HepG2 (cell line): ENCODE measurements at regions not wholly inside any gene's neighbourhood (a gene's known extent, or its start where the extent isn't known, plus 50 kb on each side); places are given as distances from the start of the nearest gene placed in this dataset.

ENCODE experiments used
- BRCA1 ChIP-seq: sonication (generic); formaldehyde crosslinking; IDR thresholded peaks from 2 replicates; pipeline ENCODE4 v1.4.0; 2020; ENCODE audit warnings: missing genetic modification reagents
- CBX2 ChIP-seq, 2 experiments: fragments of 200-600 bp in 1 of 2; sonication (generic); formaldehyde crosslinking in 1 of 2; IDR thresholded peaks; 2 replicates each; pipeline versions ENCODE4 v1.7.0 to v1.8.1; 2018 to 2022; ENCODE audit warnings: low read depth in 2 of 2, low read length in 1 of 2, mild to moderate bottlenecking in 1 of 2, missing genetic modification reagents in 1 of 2
- CREM ChIP-seq, 2 experiments: sonication (generic) in 1 of 2; formaldehyde crosslinking in 1 of 2; IDR thresholded peaks; 2 replicates each; pipeline versions ENCODE4 v1.4.0 to v1.6.1; 2016 to 2020; ENCODE audit warnings: antibody characterized with exemption in 1 of 2, mild to moderate bottlenecking in 1 of 2, missing genetic modification reagents in 1 of 2
- ETV5 ChIP-seq: IDR thresholded peaks from 2 replicates; pipeline ENCODE4 v1.6.1; 2018; ENCODE audit warnings: missing biosample characterization, missing genetic modification reagents, inconsistent platforms, borderline replicate concordance
- HNRNPLL ChIP-seq: fragments of 200-400 bp; formaldehyde crosslinking; IDR thresholded peaks from 2 replicates; pipeline ENCODE4 v1.6.1; 2017; ENCODE audit warnings: mild to moderate bottlenecking, low read depth, low read length; ENCODE audit not compliant: poor library complexity, severe bottlenecking
- KAT7 ChIP-seq: IDR thresholded peaks from 2 replicates; pipeline ENCODE4 v1.6.1; 2018; ENCODE audit warnings: borderline replicate concordance, missing compliant biosample characterization
- KLF13 ChIP-seq: sonication (generic); formaldehyde crosslinking; IDR thresholded peaks from 2 replicates; pipeline ENCODE4 v1.4.0; 2020; ENCODE audit warnings: mild to moderate bottlenecking, missing genetic modification reagents
- MAZ ChIP-seq, 2 experiments: sonication (generic) in 1 of 2; formaldehyde crosslinking in 1 of 2; IDR thresholded peaks; 2 replicates each; pipeline versions ENCODE4 v1.5.0 to v1.6.1; 2012 to 2020; ENCODE audit warnings: low read depth in 2 of 2, mild to moderate bottlenecking in 2 of 2, borderline replicate concordance in 1 of 2, improper control_type of control experiment in 1 of 2, low read length in 1 of 2, missing genetic modification reagents in 1 of 2, moderate library complexity in 1 of 2
- MED1 ChIP-seq: sonication (generic); formaldehyde crosslinking; IDR thresholded peaks from 2 replicates; pipeline ENCODE4 v1.4.0; 2020; ENCODE audit warnings: missing genetic modification reagents
- MED13 ChIP-seq: sonication (generic); formaldehyde crosslinking; IDR thresholded peaks from 2 replicates; pipeline ENCODE4 v1.5.0; 2020; ENCODE audit warnings: missing genetic modification reagents
- MEIS1 ChIP-seq: sonication (generic); formaldehyde crosslinking; IDR thresholded peaks from 2 replicates; pipeline ENCODE4 v1.9.0; 2021; ENCODE audit warnings: mild to moderate bottlenecking, missing genetic modification reagents, moderate library complexity, borderline replicate concordance
- RFXAP ChIP-seq: sonication (generic); formaldehyde crosslinking; IDR thresholded peaks from 2 replicates; pipeline ENCODE4 v1.4.0; 2020; ENCODE audit warnings: missing genetic modification reagents, borderline replicate concordance
- SMARCE1 ChIP-seq: fragments of 450-650 bp; IDR thresholded peaks from 2 replicates; pipeline ENCODE4 v1.6.1; 2017; ENCODE audit warnings: borderline replicate concordance
- ZBTB21 ChIP-seq: sonication (generic); formaldehyde crosslinking; IDR thresholded peaks from 2 replicates; pipeline ENCODE4 v1.4.0; 2020; ENCODE audit warnings: missing genetic modification reagents
- ZBTB3 ChIP-seq: sonication (generic); formaldehyde crosslinking; IDR thresholded peaks from 2 replicates; pipeline ENCODE4 v1.4.0; 2020; ENCODE audit warnings: low read depth, mild to moderate bottlenecking, moderate library complexity, missing genetic modification reagents, borderline replicate concordance
- ZNF34 ChIP-seq: sonication (generic); formaldehyde crosslinking; IDR thresholded peaks from 2 replicates; pipeline ENCODE4 v1.4.0; 2020; ENCODE audit warnings: mild to moderate bottlenecking, missing genetic modification reagents, borderline replicate concordance
- ZNF431 ChIP-seq: sonication (generic); formaldehyde crosslinking; IDR thresholded peaks from 2 replicates; pipeline ENCODE4 v1.9.0; 2022; ENCODE audit warnings: missing genetic modification reagents, low read depth, mild to moderate bottlenecking, borderline replicate concordance
- ZNF484 ChIP-seq: sonication (generic); formaldehyde crosslinking; IDR thresholded peaks from 2 replicates; pipeline ENCODE4 v1.5.1; 2020; ENCODE audit warnings: mild to moderate bottlenecking, low read depth, missing genetic modification reagents, borderline replicate concordance
- ZNF513 ChIP-seq: sonication (generic); formaldehyde crosslinking; conservative IDR thresholded peaks from 2 replicates; pipeline ENCODE4 v1.5.0; 2020; ENCODE audit warnings: missing genetic modification reagents
- ZNF558 ChIP-seq: sonication (generic); formaldehyde crosslinking; IDR thresholded peaks from 2 replicates; pipeline ENCODE4 v1.9.0; 2022; ENCODE audit warnings: mild to moderate bottlenecking, missing genetic modification reagents, borderline replicate concordance
- ZNF567 ChIP-seq: sonication (generic); formaldehyde crosslinking; IDR thresholded peaks from 2 replicates; pipeline ENCODE4 v1.8.1; 2023; ENCODE audit warnings: mild to moderate bottlenecking, missing genetic modification reagents, borderline replicate concordance
- ZNF569 ChIP-seq: sonication (generic); formaldehyde crosslinking; IDR thresholded peaks from 2 replicates; pipeline ENCODE4 v1.5.0; 2020; ENCODE audit warnings: mild to moderate bottlenecking, missing genetic modification reagents, moderate library complexity, borderline replicate concordance
- ZNF572 ChIP-seq: sonication (generic); formaldehyde crosslinking; IDR thresholded peaks from 2 replicates; pipeline ENCODE4 v1.5.1; 2020; ENCODE audit warnings: mild to moderate bottlenecking, missing genetic modification reagents
- ZNF616 ChIP-seq: sonication (generic); formaldehyde crosslinking; IDR thresholded peaks from 2 replicates; pipeline ENCODE4 v1.5.0; 2020; ENCODE audit warnings: low read depth, mild to moderate bottlenecking, missing genetic modification reagents
- ZSCAN9 ChIP-seq: IDR thresholded peaks from 2 replicates; pipeline ENCODE4 v1.6.1; 2016; ENCODE audit warnings: borderline replicate concordance
- TF ChIP-seq, protein P1 (sequence below): sonication (generic); formaldehyde crosslinking; IDR thresholded peaks from 2 replicates; pipeline ENCODE4 v1.4.0; 2020; ENCODE audit warnings: missing genetic modification reagents, borderline replicate concordance
- TF ChIP-seq, protein P2 (sequence below): sonication (generic); formaldehyde crosslinking; IDR thresholded peaks from 2 replicates; pipeline ENCODE4 v1.5.1; 2020; ENCODE audit warnings: mild to moderate bottlenecking, missing genetic modification reagents, moderate library complexity

- TF ChIP-seq, protein P1, sequence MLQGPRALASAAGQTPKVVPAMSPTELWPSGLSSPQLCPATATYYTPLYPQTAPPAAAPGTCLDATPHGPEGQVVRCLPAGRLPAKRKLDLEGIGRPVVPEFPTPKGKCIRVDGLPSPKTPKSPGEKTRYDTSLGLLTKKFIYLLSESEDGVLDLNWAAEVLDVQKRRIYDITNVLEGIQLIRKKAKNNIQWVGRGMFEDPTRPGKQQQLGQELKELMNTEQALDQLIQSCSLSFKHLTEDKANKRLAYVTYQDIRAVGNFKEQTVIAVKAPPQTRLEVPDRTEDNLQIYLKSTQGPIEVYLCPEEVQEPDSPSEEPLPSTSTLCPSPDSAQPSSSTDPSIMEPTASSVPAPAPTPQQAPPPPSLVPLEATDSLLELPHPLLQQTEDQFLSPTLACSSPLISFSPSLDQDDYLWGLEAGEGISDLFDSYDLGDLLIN = no peak
- TF ChIP-seq SMARCE1 (no peak), ZSCAN9 (0 out of 2 replicates have a peak, but pooled peaks have one; percentile 4), ZNF34 (CRISPR knock-in tag) (no peak), CREM (IDR thresholded peaks at IDR 0.05) (no peak), CREM (CRISPR knock-in tag; IDR thresholded peaks at IDR 0.05) (no peak), ETV5 (CRISPR knock-in tag) (no peak), ZBTB21 (CRISPR knock-in tag) (no peak), ZNF513 (CRISPR knock-in tag) (no peak), ZNF431 (CRISPR knock-in tag) (no peak), ZNF558 (no peak), HNRNPLL (no peak), ZNF572 (CRISPR knock-in tag) (no peak), BRCA1 (CRISPR knock-in tag) (0 out of 2 replicates have a peak, but pooled peaks have one; percentile 7), RFXAP (CRISPR knock-in tag) (no peak), MED13 (CRISPR knock-in tag) (0 out of 2 replicates have a peak, but pooled peaks have one; percentile 11), MEIS1 (CRISPR knock-in tag) (no peak), ZNF569 (no peak), KLF13 (CRISPR knock-in tag) (no peak), KAT7 (CRISPR knock-in tag) (peak; percentile 63; the same call in 1 of the 2 replicates), MED1 (CRISPR knock-in tag) (no peak), ZNF567 (CRISPR knock-in tag) (no peak), ZBTB3 (CRISPR knock-in tag) (no peak), CBX2 (IDR thresholded peaks at IDR 0.05; ENCODE audit: low read depth, low read length) (no peak), CBX2 (CRISPR knock-in tag; IDR thresholded peaks at IDR 0.05; ENCODE audit: low read depth) (no peak), ZNF616 (CRISPR knock-in tag) (no peak), ZNF484 (CRISPR knock-in tag) (no peak), MAZ (IDR thresholded peaks at IDR 0.05; ENCODE audit: borderline replicate concordance, low read depth, low read length) (no peak), MAZ (CRISPR knock-in tag; IDR thresholded peaks at IDR 0.05; ENCODE audit: low read depth) (0 out of 2 replicates have a peak, but pooled peaks have one; percentile 47)
- TF ChIP-seq, protein P2, sequence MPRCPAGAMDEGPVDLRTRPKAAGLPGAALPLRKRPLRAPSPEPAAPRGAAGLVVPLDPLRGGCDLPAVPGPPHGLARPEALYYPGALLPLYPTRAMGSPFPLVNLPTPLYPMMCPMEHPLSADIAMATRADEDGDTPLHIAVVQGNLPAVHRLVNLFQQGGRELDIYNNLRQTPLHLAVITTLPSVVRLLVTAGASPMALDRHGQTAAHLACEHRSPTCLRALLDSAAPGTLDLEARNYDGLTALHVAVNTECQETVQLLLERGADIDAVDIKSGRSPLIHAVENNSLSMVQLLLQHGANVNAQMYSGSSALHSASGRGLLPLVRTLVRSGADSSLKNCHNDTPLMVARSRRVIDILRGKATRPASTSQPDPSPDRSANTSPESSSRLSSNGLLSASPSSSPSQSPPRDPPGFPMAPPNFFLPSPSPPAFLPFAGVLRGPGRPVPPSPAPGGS (CRISPR knock-in tag) = 0 out of 2 replicates have a peak, but pooled peaks have one; percentile 4
Observed at GRCh38 chr13:33679658-33680012, 138.3 kb upstream of the RFC3 start (continued).
